Stomach (tissue), 8 donors: ENCODE measurements at regions not wholly inside any gene's neighbourhood (a gene's known extent, or its start where the extent isn't known, plus 50 kb on each side); places are given as distances from the start of the nearest gene placed in this dataset.

Source experiments
- DNase-seq, 2 donors: peaks; one replicate each; pipeline versions ENCODE4 v3.0.0 to v3.0.0-alpha.2; 2013 to 2019
- H3K27ac ChIP-seq, 5 donors: fragments of 200-600 bp in 4 of 5; sonication (generic) in 4 of 5; one replicate each; pipeline ENCODE4 v1.5.1; 2013 to 2019; ENCODE audit warnings: mild to moderate bottlenecking in 1 of 5, moderate library complexity in 1 of 5
- H3K27me3 ChIP-seq, 3 donors: fragments of 200-600 bp; sonication (generic); one replicate each; pipeline ENCODE4 v1.5.1; 2017 to 2019; ENCODE audit warnings: mixed run types in 1 of 3
- H3K36me3 ChIP-seq, 4 donors: fragments of 200-600 bp; sonication (generic); 1 replicate in 3 of 4; 2 replicates in 1 of 4; pipeline ENCODE4 v1.5.1; 2016 to 2019
- H3K4me1 ChIP-seq, 4 donors: fragments of 200-600 bp; sonication (generic); one replicate each; pipeline ENCODE4 v1.5.1; 2016 to 2019
- H3K4me3 ChIP-seq, 4 donors: fragments of 200-600 bp; sonication (generic) in 3 of 4; one replicate each; pipeline ENCODE4 v1.5.1; 2016 to 2019; ENCODE audit warnings: mild to moderate bottlenecking in 1 of 4
- H3K9me3 ChIP-seq, 4 donors: fragments of 200-600 bp; sonication (generic); one replicate each; pipeline ENCODE4 v1.5.1; 2016 to 2019
- EP300 ChIP-seq: sonication (generic); formaldehyde crosslinking; IDR thresholded peaks from one replicate; pipeline ENCODE4 v1.6.1; 2017; ENCODE audit warnings: antibody characterized with exemption
- POLR2A ChIP-seq, 4 donors: fragments of 450-650 bp; IDR thresholded peaks; one replicate each; pipeline ENCODE4 v1.6.1; 2016; ENCODE audit warnings: antibody characterized with exemption in 4 of 4, control low read depth in 2 of 4, mild to moderate bottlenecking in 1 of 4, moderate library complexity in 1 of 4
- POLR2AphosphoS5 ChIP-seq, 3 donors: sonication (generic); formaldehyde crosslinking; IDR thresholded peaks; one replicate each; pipeline ENCODE4 v1.6.1; 2016; ENCODE audit warnings: antibody characterized with exemption in 3 of 3
- WGBS, 5 donors: extraction: QIAGEN DNeasy Blood & Tissue Kit in 3 of 5; methylation state at CpG; one replicate each; pipeline versions ENCODE4 v1.1.5 to v1.1.7; 2013 to 2018; 5-methylcytosine and 5-hydroxymethylcytosine counted together
- intact Hi-C: fragments of 100-400 bp; cut with DNase I; formaldehyde crosslinking; loops from one replicate; pipeline ENCODE4 v1.15.1; 2023; ENCODE audit warnings: low total_unique reads
- TF ChIP-seq, protein P1 (sequence below), 7 experiments: fragments of 450-650 bp in 4 of 7; fragments of 200-600 bp in 3 of 7; sonication (generic) in 3 of 7; IDR thresholded peaks; one replicate each; pipeline ENCODE4 v1.5.1; 2016 to 2019; ENCODE audit warnings: antibody characterized with exemption in 7 of 7, control low read depth in 2 of 7, mild to moderate bottlenecking in 1 of 7
- donor health status: healthy with polysubstance abuse.
- donor health status: Bipolar disorder and iron deficiency.
- donor health status: healthy.

DNA sequence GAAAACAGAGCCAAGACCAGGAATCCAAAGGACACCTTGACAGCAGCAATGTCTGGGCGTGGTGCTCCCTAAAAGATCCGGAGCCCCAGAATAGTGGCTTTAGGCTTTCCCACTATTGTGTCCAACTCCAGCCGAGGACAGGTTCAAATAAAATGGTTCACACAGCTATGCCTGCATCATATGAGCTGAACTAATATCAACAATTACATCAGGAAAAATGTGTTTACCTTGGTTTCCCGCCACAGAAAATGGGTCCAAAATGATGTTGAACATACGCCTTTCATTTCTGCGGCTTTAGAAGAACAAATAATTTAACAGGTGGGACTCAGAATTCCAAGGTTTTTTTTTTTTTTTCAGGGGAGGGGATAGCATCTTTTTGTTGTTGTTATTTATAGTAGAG lies 93.6 kb downstream of the OSR1 start:
- Histone ChIP-seq H3K4me3 (no peak overlapping the region), H3K27me3 (no peaks in the 10 kb centered on the region), H3K4me1 (peaks cover 0 to 13% (median 0%) of the 10 kb centered on the region in 4 donors), H3K27ac (no peak overlapping the region), H3K9me3 (no peaks in the 10 kb centered on the region), H3K36me3 (peaks cover 0 to 3% (median 0%) of the 10 kb centered on the region in 4 donors)
- TF ChIP-seq EP300, result no peak
- no peak for DNase-seq
- WGBS, 5 donors, result 56 to 89% (median 86%) methylated on average over 6 of the region's 6 CpGs
- intact Hi-C loops, result no loop called here

DNA sequence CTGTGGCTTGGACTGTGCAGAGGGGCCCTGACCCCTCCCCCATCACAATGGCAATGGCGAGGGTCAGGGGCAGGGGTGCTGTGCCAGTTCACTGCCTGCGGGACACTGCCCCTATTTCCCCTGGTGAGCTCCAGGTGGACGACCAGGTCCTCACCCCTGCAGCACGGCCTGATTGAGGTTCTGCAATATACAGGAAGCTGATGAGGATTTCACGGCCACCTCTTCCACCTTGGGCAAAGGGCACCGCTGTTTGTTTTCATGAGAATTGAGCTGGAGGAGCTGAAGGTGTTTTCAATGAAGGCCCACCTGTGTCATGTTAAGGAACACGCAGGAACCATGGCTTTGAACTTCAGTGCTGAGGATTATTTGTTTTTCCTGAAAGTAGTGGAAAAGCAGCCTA lies 96.3 kb downstream of the OSR1 start:
- no peak for TF ChIP-seq POLR2AphosphoS5 (IDR thresholded peaks at IDR 0.05)
- TF ChIP-seq POLR2A (IDR thresholded peaks at IDR 0.05), result no peak
- TF ChIP-seq, protein P1, sequence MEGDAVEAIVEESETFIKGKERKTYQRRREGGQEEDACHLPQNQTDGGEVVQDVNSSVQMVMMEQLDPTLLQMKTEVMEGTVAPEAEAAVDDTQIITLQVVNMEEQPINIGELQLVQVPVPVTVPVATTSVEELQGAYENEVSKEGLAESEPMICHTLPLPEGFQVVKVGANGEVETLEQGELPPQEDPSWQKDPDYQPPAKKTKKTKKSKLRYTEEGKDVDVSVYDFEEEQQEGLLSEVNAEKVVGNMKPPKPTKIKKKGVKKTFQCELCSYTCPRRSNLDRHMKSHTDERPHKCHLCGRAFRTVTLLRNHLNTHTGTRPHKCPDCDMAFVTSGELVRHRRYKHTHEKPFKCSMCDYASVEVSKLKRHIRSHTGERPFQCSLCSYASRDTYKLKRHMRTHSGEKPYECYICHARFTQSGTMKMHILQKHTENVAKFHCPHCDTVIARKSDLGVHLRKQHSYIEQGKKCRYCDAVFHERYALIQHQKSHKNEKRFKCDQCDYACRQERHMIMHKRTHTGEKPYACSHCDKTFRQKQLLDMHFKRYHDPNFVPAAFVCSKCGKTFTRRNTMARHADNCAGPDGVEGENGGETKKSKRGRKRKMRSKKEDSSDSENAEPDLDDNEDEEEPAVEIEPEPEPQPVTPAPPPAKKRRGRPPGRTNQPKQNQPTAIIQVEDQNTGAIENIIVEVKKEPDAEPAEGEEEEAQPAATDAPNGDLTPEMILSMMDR (IDR thresholded peaks at IDR 0.05), result no peak
- TF ChIP-seq EP300, result no peak
- peaks cover 0 to 13% (median 0%) of the 10 kb centered on the region in 4 donors for H3K4me1 ChIP-seq
- H3K4me3 ChIP-seq, result no peak overlapping the region
- peaks cover 0 to 3% (median 0%) of the 10 kb centered on the region in 4 donors for H3K36me3 ChIP-seq
- no peaks in the 10 kb centered on the region for H3K27me3 ChIP-seq
- intact Hi-C loops, result no loop called here
- H3K27ac ChIP-seq, result no peak overlapping the region
- WGBS, 5 donors, result 76 to 93% (median 78%) methylated on average over 4 to 7 of the region's 7 CpGs
- DNase-seq, result no peak
- no peaks in the 10 kb centered on the region for H3K9me3 ChIP-seq

DNA sequence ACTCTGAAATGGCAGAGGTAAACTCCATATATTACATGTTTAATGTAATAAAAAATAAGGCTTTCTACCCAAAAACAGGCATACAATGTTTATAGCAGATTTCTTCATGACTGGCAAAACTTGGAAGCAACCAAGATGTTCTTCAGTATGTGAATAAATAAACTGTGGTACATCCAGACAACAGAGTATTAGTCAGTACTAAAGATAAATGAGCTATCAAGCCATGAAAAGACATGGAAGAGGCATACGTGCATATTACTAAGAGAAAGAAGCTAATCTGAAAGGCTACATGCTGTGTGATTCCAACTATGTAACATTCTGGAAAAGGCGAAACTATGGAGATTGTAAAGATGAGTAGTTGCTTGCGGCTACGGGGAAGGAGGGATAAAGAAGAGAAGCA lies 97.4 kb downstream of the OSR1 start:
- 87 to 91% (median 91%) methylated on average over 4 of the region's 4 CpGs for WGBS, 5 donors
- H3K27me3 ChIP-seq, result no peaks in the 10 kb centered on the region
- peaks cover 0 to 3% (median 0%) of the 10 kb centered on the region in 4 donors for H3K36me3 ChIP-seq
- intact Hi-C loops, result no loop called here
- no peak overlapping the region for H3K4me3 ChIP-seq
- no peaks in the 10 kb centered on the region for H3K9me3 ChIP-seq
- TF ChIP-seq POLR2AphosphoS5 (IDR thresholded peaks at IDR 0.05) (no peak), POLR2A (IDR thresholded peaks at IDR 0.05) (no peak), EP300 (no peak)
- TF ChIP-seq, protein P1 (IDR thresholded peaks at IDR 0.05), result no peak
- no peak for DNase-seq
- no peak overlapping the region for H3K27ac ChIP-seq
- H3K4me1 ChIP-seq, result peaks cover 0 to 17% (median 0%) of the 10 kb centered on the region in 4 donors

DNA sequence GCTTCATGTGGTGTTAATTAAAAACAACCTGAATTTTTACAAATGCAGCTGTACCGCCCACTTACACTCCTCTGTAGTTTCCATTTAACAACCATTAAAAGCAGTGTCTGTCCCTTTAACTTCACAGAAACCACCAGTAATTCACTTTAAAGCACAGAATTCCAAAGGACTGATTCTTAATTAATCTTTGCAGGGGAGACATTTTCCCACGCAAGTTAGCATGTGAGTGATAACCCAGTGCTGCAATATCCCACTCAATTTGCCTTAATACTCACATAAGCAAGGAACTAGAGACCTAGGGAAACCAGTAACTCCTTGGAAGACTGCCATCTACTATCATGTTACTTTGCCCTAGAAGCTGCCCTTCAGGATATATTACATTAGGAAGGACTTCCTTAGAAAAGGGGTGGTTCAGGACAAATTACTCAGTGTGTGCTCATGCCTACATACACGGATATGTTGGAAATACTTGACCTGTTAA lies 102.3 kb downstream of the OSR1 start:
- H3K4me3 ChIP-seq, result no peak overlapping the region
- WGBS, 5 donors, result 58 to 74% (median 63%) methylated on average over 3 of the region's 3 CpGs
- H3K36me3 ChIP-seq, result no peaks in the 10 kb centered on the region
- no peaks in the 10 kb centered on the region for H3K9me3 ChIP-seq
- intact Hi-C loops, result no loop called here
- H3K4me1 ChIP-seq, result peaks cover 0 to 4% (median 0%) of the 10 kb centered on the region in 4 donors
- H3K27me3 ChIP-seq, result no peaks in the 10 kb centered on the region
- H3K27ac ChIP-seq, result no peak overlapping the region
- TF ChIP-seq EP300 (no peak), POLR2A (IDR thresholded peaks at IDR 0.05) (no peak)
- TF ChIP-seq, protein P1 (IDR thresholded peaks at IDR 0.05), result no peak
- DNase-seq, result peak in 1 of 2 donors; percentile 57

DNA sequence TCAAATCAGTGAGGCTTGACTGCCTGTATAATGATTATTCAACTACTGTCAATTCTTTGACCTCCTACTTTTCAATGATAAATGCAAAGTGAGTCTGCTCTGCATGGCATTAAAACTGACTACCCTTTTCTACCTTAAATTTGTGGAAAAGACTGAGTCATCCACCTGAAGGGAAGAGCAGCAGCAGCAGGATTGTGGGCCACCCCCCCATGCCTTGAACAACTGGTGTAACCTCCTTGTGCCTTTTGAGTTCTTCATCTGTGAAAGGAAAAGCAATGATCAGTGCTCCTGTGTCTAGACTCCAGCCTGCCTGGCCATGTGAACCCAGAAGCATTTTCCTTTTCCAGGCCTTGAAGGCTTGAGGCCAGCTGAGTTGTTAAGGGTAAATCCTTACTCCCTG lies 102.9 kb downstream of the OSR1 start:
- H3K36me3 ChIP-seq, result no peaks in the 10 kb centered on the region
- no peak overlapping the region for H3K4me3 ChIP-seq
- DNase-seq, result no peak
- intact Hi-C loops, result no loop called here
- no peak overlapping the region for H3K27ac ChIP-seq
- peaks cover 0 to 4% (median 0%) of the 10 kb centered on the region in 4 donors for H3K4me1 ChIP-seq
- no peaks in the 10 kb centered on the region for H3K27me3 ChIP-seq
- no peaks in the 10 kb centered on the region for H3K9me3 ChIP-seq
- no peak for TF ChIP-seq EP300
- TF ChIP-seq POLR2AphosphoS5 (IDR thresholded peaks at IDR 0.05), result no peak
- TF ChIP-seq, protein P1 (IDR thresholded peaks at IDR 0.05), result no peak
- TF ChIP-seq POLR2A (IDR thresholded peaks at IDR 0.05), result no peak
